Psoas muscle (tissue), 6 donors: ENCODE measurements at regions not wholly inside any gene's neighbourhood (a gene's known extent, or its start where the extent isn't known, plus 50 kb on each side); places are given as distances from the start of the nearest gene placed in this dataset.

Source experiments
- ATAC-seq, 4 donors: fragments of 200-7000 bp; cut with Tn5 transposase; one replicate each; pipeline ENCODE4 v1.9.1; 2020; ENCODE audit warnings: moderate library complexity in 3 of 4, mild to moderate bottlenecking in 2 of 4
- DNase-seq, 2 donors: peaks; one replicate each; pipeline ENCODE4 v3.0.0-alpha.2; 2020
- H3K27ac ChIP-seq: fragments of 200-600 bp; one replicate; pipeline ENCODE4 v1.8.0; 2022
- H3K27me3 ChIP-seq, 3 donors: fragments of 200-600 bp in 1 of 3; one replicate each; pipeline versions ENCODE4 v1.6.1 to v1.8.0; 2013 to 2022; ENCODE audit warnings: low read length in 2 of 3, mild to moderate bottlenecking in 2 of 3, moderate library complexity in 1 of 3; ENCODE audit not compliant: insufficient read depth in 3 of 3
- H3K36me3 ChIP-seq, 2 donors: fragments of 200-600 bp in 1 of 2; one replicate each; pipeline versions ENCODE4 v1.6.1 to v1.8.0; 2013 to 2022; ENCODE audit warnings: low read depth in 1 of 2, mild to moderate bottlenecking in 1 of 2, moderate library complexity in 1 of 2; ENCODE audit not compliant: insufficient read depth in 1 of 2
- H3K4me1 ChIP-seq: fragments of 200-600 bp; one replicate; pipeline ENCODE4 v1.8.0; 2022
- H3K4me3 ChIP-seq: fragments of 200-600 bp; one replicate; pipeline ENCODE4 v1.8.0; 2022; ENCODE audit warnings: mild to moderate bottlenecking
- H3K9me3 ChIP-seq: fragments of 200-600 bp; one replicate; pipeline ENCODE4 v1.8.0; 2022
- CTCF ChIP-seq: fragments of 200-600 bp; IDR thresholded peaks from one replicate; pipeline ENCODE4 v1.8.0; 2022; ENCODE audit warnings: antibody characterized with exemption
- intact Hi-C, 2 donors: fragments of 100-400 bp; cut with DNase I; formaldehyde crosslinking; loops; one replicate each; pipeline versions ENCODE4 v1.11.0 to v1.14.2; 2022
- donor health status: healthy with polysubstance abuse.
- donor health status: DM: no; HTN: no; CAD: no; lungs with moderate emphysema.
- donor health status: healthy.
- donor health status: DM: yes; HTN: yes; CAD: no.
- donor health status: DM: no; HTN: no; CAD: no.
- donor health status: DM: yes; HTN: yes; CAD: no.

GRCh38 chr21:29486306-29486807 lies 187.6 kb downstream of the BACH1 start:
- ATAC-seq = no peak
- Histone ChIP-seq H3K9me3 (no peaks in the 10 kb centered on the region), H3K27me3 (no peaks in the 10 kb centered on the region), H3K36me3 (no peaks in the 10 kb centered on the region), H3K4me1 (no peaks in the 10 kb centered on the region), H3K4me3 (no peak overlapping the region), H3K27ac (no peak overlapping the region)
- intact Hi-C loops = no loop called here
- no peak for DNase-seq
- TF ChIP-seq CTCF = no peak
